Prostate gland (tissue), 2 donors: ENCODE measurements at regions not wholly inside any gene's neighbourhood (a gene's known extent, or its start where the extent isn't known, plus 50 kb on each side); places are given as distances from the start of the nearest gene placed in this dataset.

ENCODE experiments used
- POLR2A ChIP-seq: fragments of 450-650 bp; IDR thresholded peaks from one replicate; pipeline ENCODE4 v1.6.1; 2016; ENCODE audit warnings: antibody characterized with exemption, mild to moderate bottlenecking
- TF ChIP-seq, protein P1 (sequence below), 4 experiments: fragments of 200-600 bp in 2 of 4; fragments of 450-650 bp in 2 of 4; sonication (generic) in 2 of 4; IDR thresholded peaks; 1 replicate in 3 of 4; 2 replicates in 1 of 4; pipeline ENCODE4 v1.5.1; 2016 to 2019; ENCODE audit warnings: antibody characterized with exemption in 4 of 4, mild to moderate bottlenecking in 2 of 4, moderate library complexity in 2 of 4

DNA sequence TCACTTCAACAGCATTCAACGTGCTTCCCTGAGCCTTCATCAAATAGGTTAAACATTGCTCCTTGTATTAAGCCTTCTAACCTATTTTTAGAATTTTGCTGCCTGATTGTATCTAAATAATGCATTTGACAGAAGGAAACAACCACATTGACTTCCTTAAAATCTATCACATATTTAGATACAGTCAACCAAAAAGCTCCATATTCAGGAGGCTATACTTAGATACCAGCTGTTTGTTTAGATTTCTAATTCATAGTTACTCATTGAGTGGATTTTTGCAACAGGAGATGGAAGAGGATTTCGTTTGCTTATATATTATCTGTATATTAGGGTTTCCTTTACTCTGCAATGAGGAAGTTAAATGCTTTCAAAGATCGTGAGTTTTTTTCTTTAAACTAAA lies 241.1 kb upstream of the PPP1R2C start:
- TF ChIP-seq POLR2A = no peak
- TF ChIP-seq, protein P1, sequence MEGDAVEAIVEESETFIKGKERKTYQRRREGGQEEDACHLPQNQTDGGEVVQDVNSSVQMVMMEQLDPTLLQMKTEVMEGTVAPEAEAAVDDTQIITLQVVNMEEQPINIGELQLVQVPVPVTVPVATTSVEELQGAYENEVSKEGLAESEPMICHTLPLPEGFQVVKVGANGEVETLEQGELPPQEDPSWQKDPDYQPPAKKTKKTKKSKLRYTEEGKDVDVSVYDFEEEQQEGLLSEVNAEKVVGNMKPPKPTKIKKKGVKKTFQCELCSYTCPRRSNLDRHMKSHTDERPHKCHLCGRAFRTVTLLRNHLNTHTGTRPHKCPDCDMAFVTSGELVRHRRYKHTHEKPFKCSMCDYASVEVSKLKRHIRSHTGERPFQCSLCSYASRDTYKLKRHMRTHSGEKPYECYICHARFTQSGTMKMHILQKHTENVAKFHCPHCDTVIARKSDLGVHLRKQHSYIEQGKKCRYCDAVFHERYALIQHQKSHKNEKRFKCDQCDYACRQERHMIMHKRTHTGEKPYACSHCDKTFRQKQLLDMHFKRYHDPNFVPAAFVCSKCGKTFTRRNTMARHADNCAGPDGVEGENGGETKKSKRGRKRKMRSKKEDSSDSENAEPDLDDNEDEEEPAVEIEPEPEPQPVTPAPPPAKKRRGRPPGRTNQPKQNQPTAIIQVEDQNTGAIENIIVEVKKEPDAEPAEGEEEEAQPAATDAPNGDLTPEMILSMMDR (IDR thresholded peaks at IDR 0.05) = no peak
